T-cell (primary cell): ENCODE measurements at regions not wholly inside any gene's neighbourhood (a gene's known extent, or its start where the extent isn't known, plus 50 kb on each side); places are given as distances from the start of the nearest gene placed in this dataset.

Source experiments
- ATAC-seq, 4 experiments: fragments of 200-7000 bp in 3 of 4; fragments of 150-1000 bp in 1 of 4; cut with Tn5 transposase; replicated peaks in 1 of 4; 1 replicate in 3 of 4; 2 replicates in 1 of 4; pipeline ENCODE4 v1.10.0; 2021; ENCODE audit warnings: moderate library complexity in 3 of 4, mild to moderate bottlenecking in 2 of 4, moderate number of reproducible peaks in 1 of 4
- CTCF ChIA-PET, 2 donors: fragments of 300-600 bp; sonication (Branson Sonifier 250); formaldehyde crosslinking; loops; one replicate each; lab custom pipeline; 2022; ENCODE audit warnings: antibody characterized with exemption in 2 of 2; lab: Charles Lee
- POLR2A ChIA-PET, 2 donors: fragments of 300-600 bp; sonication (Branson Sonifier 250); formaldehyde crosslinking; loops; one replicate each; lab custom pipeline; 2022; ENCODE audit warnings: antibody characterized with exemption in 2 of 2; lab: Charles Lee
- DNase-seq, 35 experiments: peaks; one replicate each; pipeline versions ENCODE4 v3.0.0 to v3.0.0-alpha.2; 2013 to 2023
- H3K27ac ChIP-seq: one replicate; pipeline ENCODE4 v1.5.1; 2013; ENCODE audit warnings: low read length
- H3K27me3 ChIP-seq, 2 experiments: replicated peaks in 1 of 2; 1 replicate in 1 of 2; 2 replicates in 1 of 2; pipeline versions ENCODE4 v1.6.1 to v1.7.0; 2013; ENCODE audit warnings: low read length in 1 of 2, mixed read lengths in 1 of 2; ENCODE audit not compliant: control insufficient read depth in 2 of 2, insufficient read depth in 2 of 2; ENCODE audit errors: extremely low read depth in 1 of 2
- H3K36me3 ChIP-seq, 2 donors: 1 replicate in 1 of 2; 2 replicates in 1 of 2; pipeline versions ENCODE4 v1.6.1 to v1.7.0; 2013; ENCODE audit warnings: low read length in 1 of 2; ENCODE audit not compliant: control insufficient read depth in 2 of 2, insufficient read depth in 1 of 2; ENCODE audit errors: extremely low read depth in 1 of 2
- H3K4me1 ChIP-seq, 2 experiments: 1 replicate in 1 of 2; 2 replicates in 1 of 2; pipeline versions ENCODE4 v1.6.1 to v1.7.0; 2013; ENCODE audit warnings: low read length in 2 of 2, mixed read lengths in 1 of 2; ENCODE audit not compliant: insufficient read depth in 2 of 2, control insufficient read depth in 1 of 2; ENCODE audit errors: extremely low read depth in 1 of 2
- H3K4me3 ChIP-seq, 2 donors: 1 replicate in 1 of 2; 2 replicates in 1 of 2; pipeline versions ENCODE4 v1.5.1 to v1.7.0; 2013; ENCODE audit warnings: mild to moderate bottlenecking in 2 of 2, low read length in 1 of 2, moderate library complexity in 1 of 2; ENCODE audit not compliant: control insufficient read depth in 1 of 2; ENCODE audit errors: extremely low read depth in 1 of 2
- H3K9me3 ChIP-seq: 2 replicates; pipeline ENCODE4 v1.7.0; 2013
- H3K27ac Mint-ChIP-seq, 2 donors: one replicate each; pipeline ENCODE4 v1.8.0; 2020 to 2021; ENCODE audit warnings: mild to moderate bottlenecking in 2 of 2, mixed read lengths in 2 of 2
- H3K27me3 Mint-ChIP-seq, 2 donors: one replicate each; pipeline ENCODE4 v1.8.0; 2021 to 2022; ENCODE audit warnings: mixed read lengths in 2 of 2
- H3K36me3 Mint-ChIP-seq: one replicate; pipeline ENCODE4 v1.8.0; 2021; ENCODE audit warnings: mixed read lengths
- H3K4me1 Mint-ChIP-seq, 3 donors: one replicate each; pipeline ENCODE4 v1.8.0; 2020 to 2022; ENCODE audit warnings: mixed read lengths in 3 of 3, mild to moderate bottlenecking in 1 of 3
- H3K4me3 Mint-ChIP-seq, 3 donors: one replicate each; pipeline ENCODE4 v1.8.0; 2020 to 2022; ENCODE audit warnings: mild to moderate bottlenecking in 3 of 3, mixed read lengths in 3 of 3, moderate library complexity in 3 of 3
- H3K9me3 Mint-ChIP-seq, 3 donors: one replicate each; pipeline ENCODE4 v1.8.0; 2020 to 2022; ENCODE audit warnings: mixed read lengths in 3 of 3
- WGBS: methylation state at CpG from one replicate; pipeline ENCODE4 v1.1.5; 2013; ENCODE audit warnings: missing lambda C conversion rate; ENCODE audit not compliant: insufficient coverage; 5-methylcytosine and 5-hydroxymethylcytosine counted together

DNA sequence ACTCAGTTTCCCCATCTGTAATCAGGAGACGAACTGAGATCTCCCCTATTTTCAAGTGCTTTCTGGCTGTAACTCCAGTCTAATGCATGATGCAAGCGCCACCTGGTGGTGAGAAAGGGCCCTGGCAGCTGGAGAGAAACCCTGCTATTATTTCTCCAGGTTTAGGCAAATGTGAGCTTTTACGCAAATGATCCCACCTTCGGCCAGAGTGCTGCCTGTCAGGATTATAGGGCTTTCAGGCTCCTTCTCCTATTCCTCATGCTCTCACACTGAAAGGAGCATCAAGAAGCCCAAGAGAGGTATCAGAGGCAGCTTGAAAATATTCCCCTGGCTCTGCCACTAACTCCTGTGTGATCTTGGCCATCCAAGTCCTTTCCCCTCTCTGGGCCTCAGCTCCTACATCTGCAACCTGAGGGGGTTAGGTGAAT, 93.9 kb upstream of the RASGRF1 start:
- Histone ChIP-seq H3K27me3 (peaks cover 0 to 11% of the 10 kb centered on the region in 2 experiments), H3K4me1 (no peaks in the 10 kb centered on the region), H3K4me3 (no peak overlapping the region), H3K36me3 (no peaks in the 10 kb centered on the region), H3K27ac (no peak overlapping the region), H3K9me3 (no peaks in the 10 kb centered on the region)
- WGBS: 0% methylated on average over 1 of the region's 4 CpGs
- Mint-ChIP-seq H3K27me3 (peaks cover 9 to 10% of the 10 kb centered on the region in 2 donors), H3K4me3 (no peak overlapping the region), H3K4me1 (peaks cover 0 to 5% (median 0%) of the 10 kb centered on the region in 3 donors), H3K27ac (no peak overlapping the region), H3K9me3 (no peaks in the 10 kb centered on the region), H3K36me3 (no peaks in the 10 kb centered on the region)
- DNase-seq (peak in 33 of 35 experiments; percentile 20 to 75 (median 49)), ATAC-seq (no peak)
- ChIA-PET POLR2A (no interaction called here), CTCF (interaction anchor here (0.6 to 1.3 kb wide), 6 partner anchors 8 to 1225 kb away, joined by 3 to 8 read pairs (median 4); no protein-coding TSS in a partner anchor)

DNA sequence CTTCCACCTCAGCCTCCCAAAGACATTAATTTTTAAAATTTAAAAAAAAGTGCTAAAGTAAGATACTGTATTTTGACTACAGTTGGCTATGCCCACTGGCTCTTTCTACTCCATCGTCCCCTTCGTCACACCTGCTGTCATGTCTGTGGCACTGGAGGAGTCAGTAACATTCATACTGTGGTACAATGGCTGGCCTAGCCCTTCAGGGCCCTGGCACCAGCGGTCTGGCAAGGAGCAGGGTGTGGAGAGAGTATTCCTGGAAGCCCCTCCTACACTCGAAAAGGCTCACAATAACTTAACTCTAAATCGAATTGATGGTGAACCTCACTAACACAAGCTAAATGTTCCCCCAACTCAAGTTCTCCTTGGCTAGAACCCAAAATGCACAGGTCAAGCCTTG, 89.7 kb upstream of the RASGRF1 start:
- no CpG with 5 or more reads among the region's 5 CpGs for WGBS
- ATAC-seq: no peak
- H3K9me3 ChIP-seq: no peaks in the 10 kb centered on the region
- Mint-ChIP-seq H3K36me3 (no peaks in the 10 kb centered on the region), H3K27ac (no peak overlapping the region), H3K9me3 (no peaks in the 10 kb centered on the region), H3K4me3 (no peak overlapping the region), H3K27me3 (peaks cover 16 to 19% of the 10 kb centered on the region in 2 donors), H3K4me1 (peaks cover 0 to under 1% (median 0%) of the 10 kb centered on the region in 3 donors)
- no peaks in the 10 kb centered on the region for H3K36me3 ChIP-seq
- no peak overlapping the region for H3K4me3 ChIP-seq
- CTCF ChIA-PET: no interaction called here
- peaks cover 0 to 26% of the 10 kb centered on the region in 2 experiments for H3K27me3 ChIP-seq
- DNase-seq: no peak
- H3K27ac ChIP-seq: no peak overlapping the region
- POLR2A ChIA-PET: no interaction called here
- no peaks in the 10 kb centered on the region for H3K4me1 ChIP-seq

DNA sequence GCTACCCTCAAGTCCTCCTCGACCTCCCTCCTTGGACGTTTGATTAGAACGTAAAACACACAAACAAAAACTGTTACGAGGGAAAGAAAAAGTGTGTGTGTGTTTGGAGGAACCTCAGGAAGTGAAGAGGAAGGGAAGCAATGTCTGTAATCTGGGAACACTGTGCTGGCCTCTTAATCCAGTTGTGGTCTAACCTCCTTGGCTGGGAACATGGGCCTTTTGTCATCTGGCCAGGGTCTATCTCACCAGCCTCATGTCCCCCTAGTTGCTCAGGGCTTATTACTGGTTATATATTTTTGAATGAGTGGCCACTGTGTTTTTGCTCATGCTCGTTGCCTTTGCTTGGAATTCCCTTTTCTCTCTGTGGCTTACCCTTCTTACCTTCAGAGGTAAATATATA, 89.0 kb upstream of the RASGRF1 start:
- Histone ChIP-seq H3K27me3 (peaks cover 0 to 30% of the 10 kb centered on the region in 2 experiments), H3K4me1 (no peaks in the 10 kb centered on the region), H3K27ac (no peak overlapping the region), H3K4me3 (no peak overlapping the region), H3K36me3 (no peaks in the 10 kb centered on the region), H3K9me3 (no peaks in the 10 kb centered on the region)
- H3K4me1 Mint-ChIP-seq: no peaks in the 10 kb centered on the region
- no peak for DNase-seq
- ATAC-seq: no peak
- CTCF ChIA-PET: no interaction called here
- no peak overlapping the region for H3K4me3 Mint-ChIP-seq
- WGBS: no CpG with 5 or more reads among the region's 5 CpGs
- H3K9me3 Mint-ChIP-seq: no peaks in the 10 kb centered on the region
- H3K27ac Mint-ChIP-seq: no peak overlapping the region
- POLR2A ChIA-PET: no interaction called here
- H3K27me3 Mint-ChIP-seq: peaks cover 20% of the 10 kb centered on the region in 2 donors
- no peaks in the 10 kb centered on the region for H3K36me3 Mint-ChIP-seq

DNA sequence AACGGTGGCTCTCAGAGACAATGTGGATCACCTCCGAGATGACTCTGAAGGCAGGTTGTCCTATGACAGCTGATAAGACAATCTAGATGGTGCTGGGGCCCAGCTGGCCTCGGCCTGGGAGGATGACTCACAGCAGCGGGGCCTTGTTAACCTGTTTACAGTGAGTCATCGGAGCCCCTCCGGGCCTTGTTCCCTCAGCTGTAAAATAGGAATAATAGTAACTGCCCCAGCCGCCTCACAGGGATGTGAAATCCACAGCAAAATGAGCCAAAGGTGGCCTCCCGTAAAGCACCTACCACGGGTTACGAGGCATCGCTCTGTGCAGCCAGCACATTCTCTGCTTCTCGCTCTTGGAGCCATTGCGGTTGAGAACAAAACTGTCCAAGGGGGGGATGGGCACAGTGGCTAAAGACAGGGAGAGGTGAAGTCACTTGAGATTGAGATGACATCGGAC, 88.6 kb upstream of the RASGRF1 start:
- no peak overlapping the region for H3K4me3 ChIP-seq
- no peaks in the 10 kb centered on the region for H3K36me3 Mint-ChIP-seq
- no peak overlapping the region for H3K27ac ChIP-seq
- H3K27me3 Mint-ChIP-seq: peaks cover 17 to 20% of the 10 kb centered on the region in 2 donors
- peaks cover 0 to 30% of the 10 kb centered on the region in 2 experiments for H3K27me3 ChIP-seq
- DNase-seq (no peak), ATAC-seq (no peak)
- H3K9me3 ChIP-seq: no peaks in the 10 kb centered on the region
- H3K4me1 ChIP-seq: no peaks in the 10 kb centered on the region
- H3K36me3 ChIP-seq: no peaks in the 10 kb centered on the region
- no peak overlapping the region for H3K4me3 Mint-ChIP-seq
- WGBS: 85% methylated on average over 8 of the region's 14 CpGs
- no peak overlapping the region for H3K27ac Mint-ChIP-seq
- POLR2A ChIA-PET: no interaction called here
- H3K9me3 Mint-ChIP-seq: no peaks in the 10 kb centered on the region
- no peaks in the 10 kb centered on the region for H3K4me1 Mint-ChIP-seq
- CTCF ChIA-PET: no interaction called here

DNA sequence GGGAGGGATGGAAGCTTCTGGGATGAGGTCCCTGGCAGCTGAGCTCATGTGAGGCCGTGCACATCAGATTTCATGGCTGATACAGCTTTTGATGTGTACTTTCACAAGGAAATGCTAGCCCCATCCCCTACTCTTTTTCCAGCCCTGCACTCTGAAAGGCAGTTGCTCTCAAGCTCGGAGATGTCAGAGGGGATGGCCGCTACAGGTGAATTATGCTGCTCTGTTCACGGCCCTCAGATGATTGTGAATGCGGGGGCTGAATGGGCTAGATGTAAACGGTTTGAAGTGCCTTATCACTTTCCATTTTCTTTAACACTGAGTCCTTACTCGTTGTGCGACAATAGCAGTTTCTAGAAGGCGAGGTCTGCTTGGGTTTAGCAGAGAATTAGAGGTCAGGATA, 88.0 kb upstream of the RASGRF1 start:
- H3K9me3 Mint-ChIP-seq: no peaks in the 10 kb centered on the region
- ATAC-seq: no peak
- Histone ChIP-seq H3K9me3 (no peaks in the 10 kb centered on the region), H3K27ac (no peak overlapping the region), H3K36me3 (no peaks in the 10 kb centered on the region), H3K4me1 (no peaks in the 10 kb centered on the region), H3K4me3 (no peak overlapping the region), H3K27me3 (peaks cover 0 to 26% of the 10 kb centered on the region in 2 experiments)
- H3K4me1 Mint-ChIP-seq: no peaks in the 10 kb centered on the region
- no peak for DNase-seq
- H3K4me3 Mint-ChIP-seq: no peak overlapping the region
- H3K27me3 Mint-ChIP-seq: peaks cover 17 to 22% of the 10 kb centered on the region in 2 donors
- H3K27ac Mint-ChIP-seq: no peak overlapping the region
- CTCF ChIA-PET: no interaction called here
- no CpG with 5 or more reads among the region's 9 CpGs for WGBS
- POLR2A ChIA-PET: no interaction called here
- H3K36me3 Mint-ChIP-seq: no peaks in the 10 kb centered on the region

DNA sequence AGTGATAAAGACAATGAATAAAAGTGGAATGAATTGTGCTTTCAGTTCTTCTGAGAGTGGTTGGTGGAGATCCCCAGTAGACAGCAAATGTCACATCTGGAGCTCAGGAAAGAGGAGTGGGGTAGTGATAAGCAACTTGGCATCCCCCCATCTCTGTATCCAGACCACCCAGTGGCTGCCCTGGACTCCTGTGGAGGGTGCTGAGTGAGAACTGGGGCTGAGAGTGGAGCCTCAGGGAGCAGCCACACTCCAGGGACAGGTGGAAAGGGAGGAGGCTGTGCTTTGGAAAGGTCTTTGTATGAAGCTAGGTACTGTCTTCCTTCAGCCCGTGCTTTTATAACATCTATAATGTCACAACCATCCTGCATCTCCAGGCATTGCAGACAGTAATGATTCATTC, 85.6 kb upstream of the RASGRF1 start:
- DNase-seq (no peak), ATAC-seq (no peak)
- Mint-ChIP-seq H3K9me3 (no peaks in the 10 kb centered on the region), H3K4me3 (no peak overlapping the region), H3K4me1 (no peaks in the 10 kb centered on the region), H3K27me3 (peaks cover 29 to 35% of the 10 kb centered on the region in 2 donors), H3K27ac (no peak overlapping the region), H3K36me3 (no peaks in the 10 kb centered on the region)
- CTCF ChIA-PET: no interaction called here
- Histone ChIP-seq H3K36me3 (no peaks in the 10 kb centered on the region), H3K4me1 (no peaks in the 10 kb centered on the region), H3K27me3 (peaks cover 0 to 38% of the 10 kb centered on the region in 2 experiments), H3K9me3 (no peaks in the 10 kb centered on the region), H3K27ac (no peak overlapping the region), H3K4me3 (no peak overlapping the region)
- POLR2A ChIA-PET: no interaction called here
- WGBS: no CpG with 5 or more reads among the region's 1 CpG
